NCI-H1105 (cell line): ENCODE measurements at regions not wholly inside any gene's neighbourhood (a gene's known extent, or its start where the extent isn't known, plus 50 kb on each side); places are given as distances from the start of the nearest gene placed in this dataset.
"Not testable (repeated sequence)": the region's sequence is repeated elsewhere in the genome, so short reads cannot be mapped to it uniquely, and the experiment has no call there.

ENCODE experiments used
- DNase-seq: peaks from one replicate; lab custom pipeline; 2025; lab: John Stamatoyannopoulos, UW

DNA sequence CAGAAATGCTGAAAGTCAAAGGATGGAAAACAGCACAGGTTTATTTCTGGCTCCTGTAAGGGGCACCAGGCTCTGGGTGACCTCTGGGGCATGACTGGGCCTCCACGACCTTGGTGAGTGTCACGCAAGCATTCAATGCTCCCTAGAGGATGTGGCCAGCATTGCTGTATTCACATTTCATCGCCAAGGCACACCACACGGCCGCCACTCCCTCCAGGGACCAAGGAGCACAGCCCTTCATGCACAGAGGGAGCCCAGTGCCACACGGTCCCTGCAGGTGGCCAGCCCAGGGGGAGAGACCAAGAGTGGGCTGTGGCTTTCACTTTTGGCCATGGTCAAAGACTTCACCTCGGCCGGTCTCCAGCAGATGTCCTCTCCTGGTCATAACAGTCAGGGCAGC, 137.4 kb upstream of the TNRC6C start:
- DNase-seq = no peak

GRCh38 chr17:77822302-77823030, 136.0 kb upstream of the TNRC6C start:
- DNase-seq = no peak

DNA sequence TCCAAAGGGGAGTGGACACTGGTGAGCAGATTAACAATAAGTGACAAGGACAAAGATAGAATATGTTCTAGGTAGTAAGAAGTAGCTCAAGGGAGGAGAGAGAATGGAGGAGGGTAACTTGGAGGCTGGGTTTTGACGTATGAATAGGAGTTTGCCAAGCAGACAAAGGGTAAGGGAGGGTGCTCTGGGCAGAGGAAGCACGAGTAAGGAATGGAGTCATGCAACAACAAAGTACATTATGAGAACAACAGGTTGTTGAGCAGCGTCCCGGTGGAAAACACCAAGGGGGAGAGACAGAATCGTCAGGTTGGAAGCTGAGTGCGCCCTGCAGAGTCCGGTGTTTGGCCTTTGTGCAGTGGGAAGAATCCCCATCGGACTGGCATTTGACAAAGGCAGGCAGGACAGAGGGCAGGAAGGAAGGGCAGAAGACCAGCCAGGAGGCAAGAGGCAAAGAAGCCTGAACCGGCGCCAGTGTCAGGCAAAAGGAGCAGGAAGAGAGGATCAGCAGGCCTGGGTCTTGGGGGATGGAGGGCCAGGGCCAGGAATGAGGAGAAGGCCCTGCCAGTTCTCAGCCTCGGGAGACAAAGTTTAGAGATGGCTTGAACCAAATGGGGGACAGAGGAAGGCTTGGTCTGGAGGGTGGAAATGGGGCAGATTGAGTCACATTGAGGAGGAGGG, 134.3 kb upstream of the TNRC6C start:
- no peak for DNase-seq

GRCh38 chr17:77824780-77825280, 133.7 kb upstream of the TNRC6C start:
- no peak for DNase-seq

- DNase-seq = no peak
Measured at GRCh38 chr17:77825621-77826020, 132.9 kb upstream of the TNRC6C start.

- no peak for DNase-seq
Measured at GRCh38 chr17:77826132-77826873, 132.2 kb upstream of the TNRC6C start.

DNA sequence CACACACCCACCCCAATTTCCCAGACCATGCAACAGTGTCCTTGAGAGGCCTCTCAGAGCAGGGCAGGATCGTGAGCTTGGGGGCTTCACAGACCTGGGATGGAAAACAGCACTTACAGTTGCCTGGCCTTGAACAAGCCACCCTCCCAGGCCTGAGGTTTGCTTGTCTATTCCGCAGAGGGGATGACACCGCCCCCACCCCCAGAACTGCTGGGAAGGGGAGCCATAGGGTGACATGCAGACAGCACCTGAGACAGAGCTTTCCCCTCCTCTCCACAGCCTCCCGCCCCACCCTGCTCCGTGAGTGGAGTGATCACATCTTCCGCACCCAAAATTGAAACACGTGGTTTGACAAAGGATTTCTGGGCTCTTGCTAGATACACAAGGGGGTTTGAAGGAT, 131.5 kb upstream of the TNRC6C start:
- DNase-seq = no peak

- DNase-seq = no peak
Measured at GRCh38 chr17:77827511-77827910, 131.0 kb upstream of the TNRC6C start.

DNA sequence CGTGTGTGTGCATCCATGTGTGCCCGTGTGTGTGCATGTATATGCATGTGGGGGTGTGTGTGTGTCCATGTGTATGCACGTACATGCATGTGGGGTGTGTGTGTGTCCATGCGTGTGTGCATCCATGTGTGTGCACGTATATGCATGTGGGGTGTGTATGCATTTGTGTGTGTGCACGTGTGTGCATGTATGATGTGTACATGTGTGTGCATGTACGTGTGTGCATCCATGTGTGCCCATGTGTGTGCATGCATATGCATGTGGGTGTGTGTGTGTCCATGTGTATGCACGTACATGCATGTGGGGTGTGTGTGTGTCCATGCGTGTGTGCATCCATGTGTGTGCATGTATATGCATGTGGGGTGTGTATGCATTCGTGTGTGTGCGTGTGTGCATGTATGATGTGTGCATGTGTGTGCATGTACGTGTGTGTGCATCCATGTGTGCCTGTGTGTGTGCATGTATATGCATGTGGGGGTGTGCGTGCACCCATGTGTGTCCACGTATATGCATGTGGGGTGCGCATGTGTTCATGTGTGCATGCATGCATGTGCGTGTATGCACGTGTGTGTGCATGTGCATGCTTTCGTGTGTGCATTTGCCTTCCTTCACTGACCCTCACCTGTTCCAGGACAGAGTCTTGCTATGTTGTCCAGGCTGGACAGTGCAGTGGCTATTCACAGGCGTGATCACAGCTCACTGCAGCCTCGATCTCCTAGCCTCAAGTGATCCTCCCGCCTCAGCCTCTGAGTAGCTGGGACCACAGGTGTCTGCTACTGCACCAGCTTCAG, 129.6 kb upstream of the TNRC6C start:
- no peak for DNase-seq

- no peak for DNase-seq
Measured at GRCh38 chr17:77829843-77830799, 128.4 kb upstream of the TNRC6C start.

DNA sequence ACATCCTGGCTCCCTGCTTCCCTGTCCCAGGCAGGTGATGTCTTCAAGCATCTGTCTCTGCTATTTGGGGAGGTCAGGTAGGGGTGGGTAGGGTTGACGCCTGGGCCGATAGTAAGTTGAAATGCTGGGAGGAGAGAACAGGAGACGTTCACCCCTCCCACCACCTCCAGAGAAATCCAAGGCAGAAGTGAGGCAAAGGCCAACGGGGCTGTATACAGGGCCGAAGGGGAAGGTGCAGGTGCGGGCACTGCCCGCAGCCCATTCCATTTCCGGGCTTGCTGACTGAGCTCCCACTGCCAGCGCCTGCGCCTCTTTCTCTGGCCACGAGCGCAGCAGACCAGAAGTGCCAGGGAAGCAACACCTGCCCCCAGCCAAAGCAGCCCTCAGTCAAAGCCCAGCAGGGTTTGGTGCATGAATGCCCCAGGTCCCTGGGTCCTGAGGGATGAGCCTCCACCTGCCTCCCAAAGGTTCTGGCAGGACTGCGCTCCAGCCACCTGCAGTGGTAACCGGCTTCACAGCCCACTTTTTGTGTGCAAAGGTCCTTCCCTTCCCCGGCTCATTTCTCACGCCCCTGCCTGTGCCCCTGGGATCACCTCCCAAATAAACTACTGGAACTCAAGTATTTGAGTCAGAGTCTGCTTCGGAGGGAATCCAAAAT, 127.6 kb upstream of the TNRC6C start:
- DNase-seq = no peak

DNA sequence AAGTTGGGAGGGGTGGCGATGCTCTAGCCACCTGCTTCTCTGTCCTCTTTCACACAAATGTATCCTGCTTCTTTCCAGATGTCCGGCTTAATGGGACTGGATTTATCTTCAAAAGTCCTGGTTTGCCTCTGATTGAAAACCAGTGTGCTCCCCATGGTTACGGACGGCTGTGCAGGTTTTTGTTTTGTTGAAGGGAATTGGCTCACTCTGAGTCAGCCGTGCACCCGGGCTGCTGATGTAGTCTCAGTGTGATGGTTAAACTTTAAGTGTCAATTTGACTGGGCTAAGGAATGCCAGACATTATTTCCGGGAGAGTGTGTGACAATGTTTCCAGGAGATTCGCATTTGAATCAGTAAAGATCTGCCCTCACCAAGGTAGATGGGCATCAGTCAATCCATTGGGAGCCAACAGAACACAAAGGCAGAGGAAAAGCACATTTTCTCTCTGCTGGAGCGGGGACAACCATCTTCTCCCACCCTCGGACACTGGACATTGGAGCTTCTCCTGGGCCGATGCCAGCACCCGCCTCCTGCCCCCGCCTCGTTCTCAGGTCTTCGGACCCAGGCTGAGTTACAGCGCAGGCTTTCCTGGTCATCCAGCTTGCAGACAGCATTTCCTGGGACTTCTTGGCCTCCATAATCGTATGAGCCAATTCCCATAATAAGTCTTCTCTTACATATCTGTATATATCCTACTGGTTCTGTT, 126.9 kb upstream of the TNRC6C start:
- DNase-seq = no peak

DNA sequence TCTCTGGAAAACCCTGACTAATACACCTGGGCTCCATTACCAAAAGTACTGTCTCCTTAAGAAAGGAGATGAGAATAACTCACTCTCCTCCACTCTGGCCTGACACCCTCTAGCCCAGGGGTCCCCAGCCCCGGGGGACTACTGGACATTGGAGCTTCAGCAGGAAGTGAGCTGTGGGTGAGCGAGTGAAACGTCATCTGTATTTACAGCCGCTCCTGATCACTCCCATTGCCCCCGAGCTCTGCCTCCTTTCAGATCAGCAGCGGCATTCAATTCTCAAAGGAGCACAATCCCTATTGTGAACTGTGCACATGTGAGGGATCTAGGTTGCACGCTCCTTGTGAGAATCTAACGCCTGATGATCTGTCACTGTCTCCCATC, 126.3 kb upstream of the TNRC6C start:
- DNase-seq = no peak

GRCh38 chr17:77833769-77834168, 124.7 kb upstream of the TNRC6C start:
- no peak for DNase-seq

DNA sequence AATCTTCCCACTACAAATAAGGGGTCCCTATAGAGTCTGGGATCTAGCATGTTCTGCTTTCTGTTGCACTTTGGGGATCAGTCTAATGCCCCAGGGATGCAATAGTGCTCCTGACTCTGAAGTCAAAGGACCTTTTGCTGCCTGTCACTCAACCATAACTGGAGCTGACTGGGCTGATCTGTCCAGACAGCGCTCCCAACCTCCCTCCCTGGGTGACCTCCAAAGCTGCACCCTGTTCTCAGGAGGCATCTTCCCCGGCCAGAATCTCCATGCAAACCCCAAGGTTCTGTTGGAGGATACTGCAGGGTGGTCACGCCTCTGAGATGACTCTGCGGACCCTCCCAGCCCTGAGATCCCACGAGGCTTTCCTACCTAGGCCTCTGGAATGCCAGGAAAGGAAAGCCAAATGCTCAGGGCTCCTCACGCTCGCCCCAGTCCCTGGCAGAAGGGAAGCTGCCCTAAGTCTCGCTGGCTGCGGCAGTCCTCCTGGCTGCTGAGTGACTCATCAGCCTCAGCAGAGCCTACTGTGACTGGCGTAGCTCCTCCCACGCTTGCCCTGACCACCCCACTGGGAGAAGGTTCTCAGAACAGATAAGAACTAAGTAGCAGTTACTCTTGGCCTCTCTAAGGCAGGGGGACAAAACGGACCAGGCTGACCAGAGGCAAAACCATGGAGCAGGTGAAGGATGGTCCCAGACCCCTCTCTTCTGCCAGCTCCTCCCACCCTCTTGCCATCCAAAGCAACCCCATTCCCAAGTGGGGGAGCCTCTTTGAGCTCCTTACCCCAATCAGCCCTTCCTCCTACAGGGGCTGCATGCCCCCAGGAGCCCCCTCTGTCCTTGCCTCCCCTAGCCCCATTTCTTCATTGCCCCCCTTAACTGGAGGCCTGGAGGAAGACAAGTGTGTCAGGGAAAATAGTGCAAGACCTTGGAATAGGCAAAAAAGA, 124.1 kb upstream of the TNRC6C start:
- no peak for DNase-seq

DNA sequence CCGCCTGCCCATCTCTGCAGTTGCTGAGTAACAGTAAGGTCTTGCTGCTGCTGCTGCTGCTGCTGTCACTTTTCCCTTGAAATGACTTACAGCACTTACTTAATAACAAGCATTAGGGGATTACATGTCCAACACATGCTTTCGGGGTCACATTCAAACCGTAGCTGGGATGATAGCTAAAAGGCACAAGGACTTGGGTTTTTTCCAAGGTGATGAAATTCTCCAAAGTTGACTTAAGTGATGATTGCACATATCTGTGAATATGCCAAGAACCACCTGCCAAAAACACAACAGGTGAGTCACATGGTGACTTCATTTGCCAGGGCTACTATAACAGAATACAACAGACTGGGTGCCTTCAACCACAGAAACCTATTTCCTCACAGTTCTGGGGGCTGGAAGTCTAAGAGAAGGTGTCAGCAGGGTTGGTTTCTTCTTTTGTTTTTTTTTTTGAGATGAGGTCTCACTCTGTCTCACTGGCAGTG, 121.9 kb upstream of the TNRC6C start:
- no peak for DNase-seq

GRCh38 chr17:77837072-77837471, 121.4 kb upstream of the TNRC6C start:
- not testable (repeated sequence) for DNase-seq

DNA sequence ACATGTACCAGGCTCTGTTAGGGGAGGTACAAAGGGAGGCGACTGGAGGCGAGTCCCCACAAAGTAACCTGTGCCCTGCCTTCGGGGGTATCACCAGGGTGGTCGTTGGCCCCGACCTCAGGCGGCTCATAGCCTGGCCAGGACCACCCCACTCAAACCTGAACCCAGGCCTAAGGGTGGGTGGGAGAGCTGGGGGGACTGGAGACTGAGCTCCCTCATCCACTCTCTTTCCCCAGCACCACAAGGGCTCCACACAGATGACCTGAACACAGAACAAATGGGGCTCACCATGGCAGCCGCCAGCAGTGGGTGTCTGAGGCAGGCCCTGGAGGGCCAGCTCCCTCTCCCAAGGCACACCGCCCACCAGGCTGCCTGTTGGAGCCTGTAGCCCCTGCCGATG, 120.6 kb upstream of the TNRC6C start:
- no peak for DNase-seq
